ENCODE measurements at regions not wholly inside any gene's neighbourhood (a gene's known extent, or its start where the extent isn't known, plus 50 kb on each side); places are given as distances from the start of the nearest gene placed in this dataset.

GRCh38 chr2:66103581-66103980 lies 331.3 kb upstream of the MEIS1 start:
- WGBS, 2 experiments (ENCODE audit: extremely low coverage in 1 of 2, insufficient coverage in 1 of 2, insufficient read length in 1 of 2, insufficient replicate concordance in 2 of 2, low coverage in 1 of 2, low lambda C conversion rate in 2 of 2, missing lambda C conversion rate in 1 of 2) = 77% methylated on average over 3 of the region's 3 CpGs; no CpG with 5 or more reads in 1 of the 2 experiments
- Histone ChIP-seq H4K91ac (replicated peaks; ENCODE audit: insufficient read length, low read length) (no peak overlapping the region), H2AK5ac (ENCODE audit: low read depth, low read length) (no peak overlapping the region), H4K8ac (ENCODE audit: extremely low read depth, insufficient read depth, low read length) (no peak overlapping the region), H3K4me1 (replicated peaks in 1 of 4; ENCODE audit: control insufficient read depth in 3 of 4, insufficient read depth in 4 of 4, low read length in 3 of 4) (peaks cover 0 to 2% (median 0%) of the 10 kb centered on the region in 4 experiments; a peak in 1 of 7 replicates), H3K27me3 (replicated peaks in 1 of 4; ENCODE audit: control insufficient read depth in 3 of 4, extremely low read depth in 1 of 4, insufficient read depth in 3 of 4, low read length in 3 of 4) (no peaks in the 10 kb centered on the region), H4K5ac (ENCODE audit: insufficient read length, low read depth, low read length) (no peak overlapping the region), H3K79me1 (ENCODE audit: low read depth, low read length) (no peaks in the 10 kb centered on the region), H2BK5ac (ENCODE audit: low read depth, low read length) (no peak overlapping the region), H3K4ac (replicated peaks; ENCODE audit: insufficient read length, low read depth, low read length) (no peak overlapping the region), H2AFZ (ENCODE audit: low read length) (no peak overlapping the region), H3K14ac (ENCODE audit: insufficient read length) (no peak overlapping the region), H3K18ac (ENCODE audit: extremely low read depth, low read length) (no peak overlapping the region), H3K9ac (replicated peaks in 1 of 4; ENCODE audit: extremely low read depth in 1 of 4, low read depth in 3 of 4, low read length in 3 of 4) (no peak overlapping the region), H2BK15ac (ENCODE audit: low read length) (no peak overlapping the region), H3K23ac (ENCODE audit: insufficient read length) (no peak overlapping the region), H3K9me3 (ENCODE audit: insufficient read depth in 2 of 2, low read depth in 1 of 2, low read length in 1 of 2) (no peaks in the 10 kb centered on the region), H3K36me3 (ENCODE audit: control insufficient read depth in 2 of 4, insufficient read depth in 4 of 4, low read length in 3 of 4) (no peaks in the 10 kb centered on the region), H3K27ac (ENCODE audit: low read depth, low read length) (no peak overlapping the region), H3K4me2 (ENCODE audit: insufficient read depth in 1 of 2, low read depth in 2 of 2, low read length in 2 of 2) (no peak overlapping the region), H4K20me1 (replicated peaks in 1 of 2; ENCODE audit: control insufficient read depth in 1 of 2, insufficient read depth in 2 of 2, low read length in 2 of 2) (no peaks in the 10 kb centered on the region), H3K23me2 (ENCODE audit: low read depth, low read length) (no peaks in the 10 kb centered on the region), H3K56ac (replicated peaks; ENCODE audit: insufficient read length, low read depth, low read length) (no peak overlapping the region), H3K79me2 (ENCODE audit: control insufficient read depth in 1 of 2, insufficient read depth in 2 of 2, low read length in 2 of 2) (no peaks in the 10 kb centered on the region), H2BK12ac (ENCODE audit: low read depth, low read length) (no peak overlapping the region), H2BK20ac (ENCODE audit: low read length) (no peak overlapping the region), H2BK120ac (replicated peaks; ENCODE audit: low read depth, low read length) (no peak overlapping the region), H3K4me3 (ENCODE audit: extremely low read depth in 1 of 4, insufficient read depth in 2 of 4, low read depth in 3 of 4, low read length in 4 of 4) (no peak overlapping the region)
- ChIA-PET POLR2A (ENCODE audit: partially characterized antibody) (interaction anchor here (0.7 kb wide), 1 partner anchor 8 kb away, joined by 3 read pairs; no protein-coding TSS in a partner anchor), CTCF (ENCODE audit: partially characterized antibody) (no interaction called here)
- no peak for DNase-seq (ENCODE audit: low read depth in 1 of 2, low spot score in 2 of 2)
- TF ChIP-seq TCF12 (IDR thresholded peaks at IDR 0.05; ENCODE audit: low read depth, low read length) = no peak
- TF ChIP-seq SIX5 (IDR thresholded peaks at IDR 0.05; ENCODE audit: low read depth, low read length) = peak; percentile 39
- TF ChIP-seq KDM5A (IDR thresholded peaks at IDR 0.05; ENCODE audit: low read length) = no peak
- no peak for TF ChIP-seq CHD2 (IDR thresholded peaks at IDR 0.05; ENCODE audit: low read length)
- no peak for FAIRE-seq
